Suprapubic skin (tissue), 4 donors: ENCODE measurements at regions not wholly inside any gene's neighbourhood (a gene's known extent, or its start where the extent isn't known, plus 50 kb on each side); places are given as distances from the start of the nearest gene placed in this dataset.

Source experiments
- CTCF ChIP-seq, 2 donors: fragments of 200-600 bp in 1 of 2; fragments of 450-650 bp in 1 of 2; sonication (generic) in 1 of 2; IDR thresholded peaks; one replicate each; pipeline ENCODE4 v1.5.1; 2016 to 2019; ENCODE audit warnings: antibody characterized with exemption in 2 of 2, mild to moderate bottlenecking in 1 of 2, moderate library complexity in 1 of 2
- EP300 ChIP-seq: sonication (generic); formaldehyde crosslinking; IDR thresholded peaks from one replicate; pipeline ENCODE4 v1.6.1; 2017; ENCODE audit warnings: antibody characterized with exemption
- POLR2A ChIP-seq, 2 donors: fragments of 450-650 bp; IDR thresholded peaks; one replicate each; pipeline ENCODE4 v1.6.1; 2017; ENCODE audit warnings: antibody characterized with exemption in 2 of 2, mild to moderate bottlenecking in 2 of 2, moderate library complexity in 2 of 2
- POLR2AphosphoS5 ChIP-seq, 3 donors: sonication (generic); formaldehyde crosslinking; IDR thresholded peaks; one replicate each; pipeline ENCODE4 v1.6.1; 2017; ENCODE audit warnings: antibody characterized with exemption in 3 of 3

GRCh38 chr6:153931431-153931830, 107.6 kb upstream of the OPRM1 start:
- TF ChIP-seq CTCF (IDR thresholded peaks at IDR 0.05): no peak
- no peak for TF ChIP-seq POLR2A (IDR thresholded peaks at IDR 0.05)
- TF ChIP-seq POLR2AphosphoS5 (IDR thresholded peaks at IDR 0.05): no peak
- TF ChIP-seq EP300: no peak
